ENCODE measurements at regions not wholly inside any gene's neighbourhood (a gene's known extent, or its start where the extent isn't known, plus 50 kb on each side); places are given as distances from the start of the nearest gene placed in this dataset.

- no peaks in the 10 kb centered on the region for H3K36me3 Mint-ChIP-seq (ENCODE audit: low read depth)
Measured at GRCh38 chr2:20565623-20566236, 85.2 kb downstream of the HS1BP3 start.

GRCh38 chr2:20566331-20566730 lies 84.6 kb downstream of the HS1BP3 start:
- peak overlapping the region in 2 of 3 experiments; percentile 64 to 81 for H3K27ac Mint-ChIP-seq
- H3K4me1 Mint-ChIP-seq, result peaks cover 55% of the 10 kb centered on the region
- peaks cover 26% of the 10 kb centered on the region for H3K27me3 Mint-ChIP-seq (ENCODE audit: low read depth)
- H3K9me3 Mint-ChIP-seq, result no peaks in the 10 kb centered on the region
- H3K4me3 Mint-ChIP-seq, result no peak overlapping the region
- no peak for TF ChIP-seq CTCF (IDR thresholded peaks at IDR 0.05; ENCODE audit: unreplicated experiment in 3 of 3)
- no peaks in the 10 kb centered on the region for H3K36me3 Mint-ChIP-seq (ENCODE audit: low read depth)

More at GRCh38 chr2:20565623-20566236, 85.2 kb downstream of the HS1BP3 start:
- H3K27me3 Mint-ChIP-seq (ENCODE audit: low read depth), result peaks cover 28% of the 10 kb centered on the region
- no peaks in the 10 kb centered on the region for H3K9me3 Mint-ChIP-seq
- H3K27ac Mint-ChIP-seq, result peak overlapping the region; percentile 64 to 88 (median 81)
- peaks cover 61% of the 10 kb centered on the region for H3K4me1 Mint-ChIP-seq
- no peak for TF ChIP-seq CTCF (IDR thresholded peaks at IDR 0.05; ENCODE audit: unreplicated experiment in 3 of 3)
- no peak overlapping the region for H3K4me3 Mint-ChIP-seq

- H3K36me3 Mint-ChIP-seq (ENCODE audit: low read depth), result no peaks in the 10 kb centered on the region
Measured at GRCh38 chr2:20567159-20567925, 83.6 kb downstream of the HS1BP3 start.

More at GRCh38 chr2:20567159-20567925, 83.6 kb downstream of the HS1BP3 start:
- no peaks in the 10 kb centered on the region for H3K9me3 Mint-ChIP-seq
- TF ChIP-seq CTCF (IDR thresholded peaks at IDR 0.05; ENCODE audit: unreplicated experiment in 3 of 3), result no peak
- H3K4me3 Mint-ChIP-seq, result no peak overlapping the region
- peak overlapping the region; percentile 64 to 84 (median 81) for H3K27ac Mint-ChIP-seq
- H3K4me1 Mint-ChIP-seq, result peaks cover 52% of the 10 kb centered on the region
- peaks cover 30% of the 10 kb centered on the region for H3K27me3 Mint-ChIP-seq (ENCODE audit: low read depth)

Data from nephron (organoid).